ENCODE measurements at regions not wholly inside any gene's neighbourhood (a gene's known extent, or its start where the extent isn't known, plus 50 kb on each side); places are given as distances from the start of the nearest gene placed in this dataset.

GRCh38 chr10:58068809-58069208, 198.9 kb downstream of the IPMK start:
- TF ChIP-seq BRF2 (CRISPR knock-in tag; IDR thresholded peaks at IDR 0.05) (no peak), ZBTB44 (CRISPR knock-in tag; IDR thresholded peaks at IDR 0.05) (no peak), ZNF251 (CRISPR knock-in tag; IDR thresholded peaks at IDR 0.05) (no peak), MBNL3 (CRISPR knock-in tag; conservative IDR thresholded peaks at IDR 0.05) (no peak), CREB1 (IDR thresholded peaks at IDR 0.05) (no peak), CREB1 (CRISPR knock-in tag; IDR thresholded peaks at IDR 0.05) (no peak), FOXK1 (CRISPR knock-in tag; IDR thresholded peaks at IDR 0.05; ENCODE audit: borderline replicate concordance, low read depth) (no peak), POLR2A (IDR thresholded peaks at IDR 0.05; ENCODE audit: insufficient read depth in 1 of 2, low read depth in 2 of 2, low read length in 2 of 2) (no peak), ESRRA (CRISPR knock-in tag; IDR thresholded peaks at IDR 0.05; ENCODE audit: low read depth) (no peak), ZZZ3 (CRISPR knock-in tag; IDR thresholded peaks at IDR 0.05; ENCODE audit: borderline replicate concordance) (no peak), FOXP1 (IDR thresholded peaks at IDR 0.05) (no peak), FOXP1 (CRISPR knock-in tag; IDR thresholded peaks at IDR 0.05) (no peak)
- TF ChIP-seq, protein P1, sequence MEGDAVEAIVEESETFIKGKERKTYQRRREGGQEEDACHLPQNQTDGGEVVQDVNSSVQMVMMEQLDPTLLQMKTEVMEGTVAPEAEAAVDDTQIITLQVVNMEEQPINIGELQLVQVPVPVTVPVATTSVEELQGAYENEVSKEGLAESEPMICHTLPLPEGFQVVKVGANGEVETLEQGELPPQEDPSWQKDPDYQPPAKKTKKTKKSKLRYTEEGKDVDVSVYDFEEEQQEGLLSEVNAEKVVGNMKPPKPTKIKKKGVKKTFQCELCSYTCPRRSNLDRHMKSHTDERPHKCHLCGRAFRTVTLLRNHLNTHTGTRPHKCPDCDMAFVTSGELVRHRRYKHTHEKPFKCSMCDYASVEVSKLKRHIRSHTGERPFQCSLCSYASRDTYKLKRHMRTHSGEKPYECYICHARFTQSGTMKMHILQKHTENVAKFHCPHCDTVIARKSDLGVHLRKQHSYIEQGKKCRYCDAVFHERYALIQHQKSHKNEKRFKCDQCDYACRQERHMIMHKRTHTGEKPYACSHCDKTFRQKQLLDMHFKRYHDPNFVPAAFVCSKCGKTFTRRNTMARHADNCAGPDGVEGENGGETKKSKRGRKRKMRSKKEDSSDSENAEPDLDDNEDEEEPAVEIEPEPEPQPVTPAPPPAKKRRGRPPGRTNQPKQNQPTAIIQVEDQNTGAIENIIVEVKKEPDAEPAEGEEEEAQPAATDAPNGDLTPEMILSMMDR (CRISPR knock-in tag; IDR thresholded peaks at IDR 0.05): no peak

All from HepG2 (cell line).